Stimulated activated CD8-positive, alpha-beta memory T cell treated with anti-CD3 and anti-CD28 coated beads, Interleukin-2, amount 100 ng/mL, for 48 hours (primary cell): ENCODE measurements at regions not wholly inside any gene's neighbourhood (a gene's known extent, or its start where the extent isn't known, plus 50 kb on each side); places are given as distances from the start of the nearest gene placed in this dataset.

ENCODE experiments used
- DNase-seq, 2 donors: peaks; one replicate each; pipeline ENCODE4 v3.0.0-alpha.2; 2020; ENCODE audit warnings: low read depth in 2 of 2

DNA sequence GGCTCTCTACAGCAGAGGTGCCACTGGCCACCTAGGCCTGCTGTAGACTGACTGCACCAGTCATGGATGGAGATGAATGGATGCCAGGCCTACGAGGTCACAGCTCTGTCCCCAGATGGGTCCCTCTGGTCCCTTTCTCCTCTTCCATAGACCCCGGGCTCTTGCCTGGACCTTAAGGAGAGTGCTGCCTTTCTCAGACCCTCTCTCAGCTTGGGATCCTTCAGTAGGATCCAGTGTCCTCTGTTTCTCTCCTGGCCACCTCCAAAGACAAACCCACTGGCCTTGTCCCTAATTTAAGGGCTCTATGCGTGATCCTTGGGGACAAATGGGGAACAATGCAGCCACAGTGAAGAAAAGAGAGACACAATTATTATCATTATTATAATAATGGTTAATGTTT lies 189.3 kb upstream of the C16orf82 start:
- DNase-seq, result no peak

DNA sequence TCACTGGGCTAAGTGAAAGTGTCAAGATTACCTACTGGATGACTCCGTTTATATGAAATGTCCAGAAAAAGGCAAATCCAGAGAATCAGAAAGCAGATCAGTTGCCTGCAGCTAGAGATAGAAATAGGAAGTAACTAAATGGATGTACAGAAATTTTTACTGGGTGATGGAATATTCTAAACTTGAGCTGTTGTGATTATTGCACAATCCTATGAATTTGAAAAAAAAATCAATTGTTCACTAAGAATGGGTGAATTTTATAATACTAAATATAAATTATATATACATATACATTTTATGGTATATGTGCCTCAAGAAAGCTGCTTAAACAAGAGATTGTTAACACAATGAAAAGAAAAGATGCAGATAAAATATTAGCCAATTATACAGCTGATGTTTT lies 181.1 kb upstream of the C16orf82 start:
- no peak for DNase-seq

GRCh38 chr16:26889740-26890139 lies 177.0 kb upstream of the C16orf82 start:
- DNase-seq, result no peak

- no peak for DNase-seq
Measured at GRCh38 chr16:26898200-26898599, 168.5 kb upstream of the C16orf82 start.

GRCh38 chr16:26901196-26901861 lies 165.4 kb upstream of the C16orf82 start:
- DNase-seq, result no peak

- no peak for DNase-seq
Measured at GRCh38 chr16:26901983-26902382, 164.7 kb upstream of the C16orf82 start.

DNA sequence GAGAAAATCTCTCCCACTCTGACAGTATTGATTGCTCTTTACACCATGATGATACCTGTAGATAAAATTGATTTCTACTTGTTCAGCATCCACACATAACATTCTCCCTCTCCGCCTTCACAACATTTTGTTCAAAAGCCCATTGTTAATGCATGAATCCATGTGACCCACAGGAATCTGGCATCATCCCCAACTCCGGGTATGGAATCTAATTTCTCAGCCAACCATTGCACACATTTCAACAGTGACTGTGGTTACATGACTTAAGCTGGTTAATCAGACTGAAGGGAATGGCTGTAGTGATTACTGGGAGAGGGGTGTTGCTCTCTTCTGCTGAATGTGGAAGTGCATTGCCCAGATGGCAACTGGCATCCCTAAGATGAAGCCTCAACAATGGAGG lies 161.4 kb upstream of the C16orf82 start:
- no peak for DNase-seq

DNA sequence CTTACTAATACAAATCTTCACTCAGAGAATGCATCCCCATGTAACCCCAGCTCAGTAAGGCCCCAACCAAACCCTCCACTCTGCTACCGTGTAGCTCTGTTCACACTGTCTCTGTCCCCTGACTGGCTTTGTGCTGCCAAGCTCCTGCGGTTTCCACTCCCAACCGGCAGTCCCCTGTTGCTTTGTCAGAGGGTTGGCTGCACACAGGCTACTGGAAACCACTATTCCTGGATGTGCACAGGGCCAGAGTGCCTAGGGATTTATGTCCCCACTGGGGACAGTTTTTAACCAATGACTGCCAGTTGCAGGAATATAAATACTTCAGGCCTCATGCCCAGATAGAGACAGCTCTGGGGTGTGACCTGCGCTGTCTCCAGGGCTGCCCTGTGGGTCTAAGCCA lies 157.1 kb upstream of the C16orf82 start:
- no peak for DNase-seq

GRCh38 chr16:26911436-26911835 lies 155.3 kb upstream of the C16orf82 start:
- no peak for DNase-seq

GRCh38 chr16:26913851-26914250 lies 152.9 kb upstream of the C16orf82 start:
- no peak for DNase-seq

DNA sequence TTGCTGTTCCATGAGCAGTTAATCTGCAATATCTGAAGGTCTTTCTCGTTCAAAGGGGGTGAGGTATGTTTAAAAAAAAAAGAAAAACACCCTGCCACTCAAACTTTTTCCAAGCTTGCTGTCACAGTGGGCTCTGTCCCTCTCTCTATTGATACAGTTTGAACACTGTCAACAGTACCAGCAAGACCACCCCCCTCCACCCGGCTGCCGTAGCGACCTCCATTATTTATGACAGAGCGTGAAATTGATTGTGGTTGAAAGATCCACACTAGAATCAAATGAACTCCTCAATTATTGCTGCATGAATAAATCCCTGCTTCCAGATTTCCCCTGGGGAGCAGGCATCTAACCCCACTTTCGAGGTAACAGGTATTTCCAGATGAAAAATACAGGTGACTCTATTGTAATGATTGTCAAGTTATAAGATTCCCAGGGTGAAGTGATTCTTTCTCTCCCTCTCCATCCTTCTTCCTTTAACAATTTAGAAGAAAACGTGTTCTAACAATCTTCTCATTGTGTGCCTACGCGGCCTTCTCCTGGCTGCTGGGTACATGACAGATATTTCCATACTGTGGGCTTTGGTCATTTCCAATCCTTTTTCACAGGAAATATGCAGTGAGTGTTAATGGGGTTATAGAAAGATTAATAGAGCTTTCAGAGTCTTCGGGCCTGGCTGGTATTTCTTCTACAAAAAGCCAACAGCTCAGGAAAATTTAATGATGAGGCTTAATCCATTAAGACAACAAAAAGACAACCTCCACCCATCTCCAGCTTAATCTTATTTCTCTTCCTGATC lies 135.7 kb upstream of the C16orf82 start:
- no peak for DNase-seq

DNA sequence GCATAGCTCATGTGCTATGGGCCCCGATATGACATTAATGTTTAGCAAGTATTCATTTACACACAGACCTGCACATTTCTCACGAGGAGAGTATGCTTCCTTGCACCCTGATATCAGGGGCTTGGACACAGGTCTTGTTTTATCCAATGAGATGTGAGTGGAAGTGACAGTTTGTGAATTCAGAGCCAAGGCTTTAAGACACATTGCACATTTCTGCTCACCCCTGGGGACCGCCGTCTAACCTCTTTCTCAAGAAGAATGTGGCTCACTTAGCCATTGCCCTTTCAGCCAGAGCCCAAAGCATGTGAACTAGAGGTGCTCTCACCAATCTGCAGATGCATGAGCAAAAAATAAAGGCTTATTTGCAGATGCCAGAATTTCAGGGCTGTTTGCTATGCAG lies 116.1 kb upstream of the C16orf82 start:
- DNase-seq, result no peak

DNA sequence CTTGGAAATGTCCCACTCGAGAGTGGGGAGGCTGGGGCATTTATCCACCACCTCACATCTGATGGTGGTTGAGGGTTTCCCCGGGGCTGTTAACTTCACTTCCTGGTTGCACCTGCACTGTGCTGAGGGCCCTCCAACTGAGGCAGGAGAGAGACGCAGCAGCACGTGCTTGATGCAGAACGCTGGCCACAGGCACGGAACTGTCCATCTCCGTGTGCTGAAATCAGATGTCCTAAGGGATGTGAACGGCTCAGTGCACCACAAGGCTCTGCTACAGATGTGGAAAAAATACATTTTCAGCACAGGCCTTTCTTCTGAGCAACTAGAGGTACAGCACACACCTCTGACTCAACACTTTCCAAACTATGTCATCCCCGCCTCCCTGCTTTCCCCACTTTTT lies 114.8 kb upstream of the C16orf82 start:
- DNase-seq, result no peak

GRCh38 chr16:26952411-26952810 lies 114.3 kb upstream of the C16orf82 start:
- DNase-seq, result no peak

- DNase-seq, result no peak
Measured at GRCh38 chr16:26957283-26957859, 109.4 kb upstream of the C16orf82 start.

- DNase-seq, result no peak
Measured at GRCh38 chr16:26959416-26960009, 107.2 kb upstream of the C16orf82 start.

DNA sequence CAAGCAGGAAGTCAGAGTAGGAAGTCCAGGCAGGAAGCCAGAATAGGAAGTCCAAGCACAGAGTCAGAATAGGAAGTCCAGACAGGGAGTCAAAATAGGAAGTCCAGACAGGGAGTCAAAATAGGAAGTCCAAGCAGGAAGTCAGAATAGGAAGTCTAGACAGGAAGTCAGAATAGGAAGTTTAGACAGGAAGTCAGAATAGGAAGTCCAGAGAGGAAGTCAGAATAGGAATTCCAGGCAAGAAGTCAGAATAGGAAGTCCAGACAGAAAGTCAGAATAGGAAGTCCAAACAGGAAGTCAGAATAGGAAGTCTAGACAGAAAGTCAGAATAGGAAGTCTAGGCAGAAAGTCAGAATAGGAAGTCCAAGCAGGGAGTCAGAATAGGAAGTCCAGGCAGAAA lies 105.3 kb upstream of the C16orf82 start:
- DNase-seq, result no peak

GRCh38 chr16:26963109-26963508 lies 103.6 kb upstream of the C16orf82 start:
- DNase-seq, result peak in 1 of 2 donors; percentile 5

DNA sequence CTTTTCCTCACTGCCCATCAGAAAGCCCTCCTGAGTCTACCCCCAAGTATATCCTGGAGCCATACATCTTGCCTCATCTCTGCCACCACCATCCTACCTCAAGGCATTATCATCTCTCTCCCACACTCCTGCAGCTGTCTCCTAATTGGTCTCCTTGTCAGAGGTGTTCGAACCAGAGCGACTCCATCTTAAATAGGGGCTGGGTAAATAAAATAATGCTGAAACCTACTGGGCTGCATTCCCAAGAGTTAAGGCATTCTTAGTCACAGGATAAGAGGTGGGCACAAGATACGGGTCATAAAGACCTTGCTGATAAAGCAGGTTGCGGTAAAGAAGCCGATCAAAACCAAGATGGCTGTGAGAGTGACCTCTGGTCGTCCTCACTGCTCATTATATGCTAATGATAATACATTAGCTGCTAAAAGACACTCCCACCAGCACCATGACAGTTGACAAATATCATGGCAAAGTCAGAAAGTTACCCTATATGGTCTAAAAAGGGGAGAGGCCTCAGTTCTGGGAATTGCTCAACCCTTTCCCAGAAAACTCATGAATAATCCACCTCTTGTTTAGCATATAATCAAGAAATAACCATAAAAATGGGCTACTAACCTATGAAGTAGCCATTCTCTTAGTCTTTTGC lies 97.0 kb upstream of the C16orf82 start:
- no peak for DNase-seq

GRCh38 chr16:26970292-26970691 lies 96.4 kb upstream of the C16orf82 start:
- DNase-seq, result no peak

GRCh38 chr16:26976873-26977272 lies 89.9 kb upstream of the C16orf82 start:
- no peak for DNase-seq

- DNase-seq, result no peak
Measured at GRCh38 chr16:26981266-26981938, 85.3 kb upstream of the C16orf82 start.
